Nephron (organoid): ENCODE measurements at regions not wholly inside any gene's neighbourhood (a gene's known extent, or its start where the extent isn't known, plus 50 kb on each side); places are given as distances from the start of the nearest gene placed in this dataset.
A peak's percentile ranks its signal among the peaks of the same experiment; 100 is the strongest.
"Not testable (repeated sequence)": the region's sequence is repeated elsewhere in the genome, so short reads cannot be mapped to it uniquely, and the experiment has no call there.

Experiments used
- H3K27ac Mint-ChIP-seq, 3 experiments: 2 replicates each; pipeline ENCODE4 v1.8.0; 2020; ENCODE audit warnings: mixed read lengths in 3 of 3, mild to moderate bottlenecking in 2 of 3, moderate library complexity in 1 of 3
- H3K27me3 Mint-ChIP-seq: 2 replicates; pipeline ENCODE4 v1.8.0; 2021; ENCODE audit warnings: low read depth, mild to moderate bottlenecking, moderate library complexity, mixed read lengths
- H3K36me3 Mint-ChIP-seq: 2 replicates; pipeline ENCODE4 v1.8.0; 2020; ENCODE audit warnings: low read depth, mixed read lengths
- H3K4me1 Mint-ChIP-seq: 2 replicates; pipeline ENCODE4 v1.8.0; 2020; ENCODE audit warnings: mixed read lengths
- H3K4me3 Mint-ChIP-seq, 3 experiments: 2 replicates each; pipeline ENCODE4 v1.8.0; 2020; ENCODE audit warnings: mild to moderate bottlenecking in 3 of 3, mixed read lengths in 3 of 3, moderate library complexity in 2 of 3
- H3K9me3 Mint-ChIP-seq: 2 replicates; pipeline ENCODE4 v1.8.0; 2020; ENCODE audit warnings: mixed read lengths
- TF ChIP-seq, protein P1 (sequence below), 3 experiments: fragments of 200-600 bp; sonication (generic); IDR thresholded peaks; one replicate each; pipeline ENCODE4 v1.5.0; 2021; ENCODE audit warnings: antibody characterized with exemption in 3 of 3; ENCODE audit not compliant: unreplicated experiment in 3 of 3

DNA sequence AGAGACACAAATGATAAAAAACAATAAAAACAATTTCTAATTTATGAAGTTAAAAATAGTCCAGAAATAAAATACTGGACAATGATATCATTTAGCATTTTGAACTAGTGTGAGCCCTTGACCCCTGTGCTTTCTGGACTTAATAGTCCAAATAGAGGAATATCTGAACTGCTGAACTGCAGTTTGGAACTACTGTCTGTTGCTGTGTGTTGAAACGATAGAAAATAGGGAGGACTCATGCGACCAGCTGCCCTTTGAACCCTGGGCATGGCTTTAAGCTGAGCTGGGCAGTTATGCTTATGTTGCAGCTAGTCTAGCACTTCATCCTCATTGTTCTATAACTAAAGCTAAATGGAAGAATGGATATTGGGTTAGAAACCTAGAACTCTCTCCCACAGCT lies 99.5 kb downstream of the FMR1NB start:
- Mint-ChIP-seq H3K4me1 (no peaks in the 10 kb centered on the region), H3K9me3 (peaks cover 4% of the 10 kb centered on the region), H3K27me3 (no peaks in the 10 kb centered on the region), H3K36me3 (no peaks in the 10 kb centered on the region), H3K4me3 (no peak overlapping the region), H3K27ac (no peak overlapping the region)
- TF ChIP-seq, protein P1, sequence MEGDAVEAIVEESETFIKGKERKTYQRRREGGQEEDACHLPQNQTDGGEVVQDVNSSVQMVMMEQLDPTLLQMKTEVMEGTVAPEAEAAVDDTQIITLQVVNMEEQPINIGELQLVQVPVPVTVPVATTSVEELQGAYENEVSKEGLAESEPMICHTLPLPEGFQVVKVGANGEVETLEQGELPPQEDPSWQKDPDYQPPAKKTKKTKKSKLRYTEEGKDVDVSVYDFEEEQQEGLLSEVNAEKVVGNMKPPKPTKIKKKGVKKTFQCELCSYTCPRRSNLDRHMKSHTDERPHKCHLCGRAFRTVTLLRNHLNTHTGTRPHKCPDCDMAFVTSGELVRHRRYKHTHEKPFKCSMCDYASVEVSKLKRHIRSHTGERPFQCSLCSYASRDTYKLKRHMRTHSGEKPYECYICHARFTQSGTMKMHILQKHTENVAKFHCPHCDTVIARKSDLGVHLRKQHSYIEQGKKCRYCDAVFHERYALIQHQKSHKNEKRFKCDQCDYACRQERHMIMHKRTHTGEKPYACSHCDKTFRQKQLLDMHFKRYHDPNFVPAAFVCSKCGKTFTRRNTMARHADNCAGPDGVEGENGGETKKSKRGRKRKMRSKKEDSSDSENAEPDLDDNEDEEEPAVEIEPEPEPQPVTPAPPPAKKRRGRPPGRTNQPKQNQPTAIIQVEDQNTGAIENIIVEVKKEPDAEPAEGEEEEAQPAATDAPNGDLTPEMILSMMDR (IDR thresholded peaks at IDR 0.05; ENCODE audit: unreplicated experiment in 3 of 3): no peak

DNA sequence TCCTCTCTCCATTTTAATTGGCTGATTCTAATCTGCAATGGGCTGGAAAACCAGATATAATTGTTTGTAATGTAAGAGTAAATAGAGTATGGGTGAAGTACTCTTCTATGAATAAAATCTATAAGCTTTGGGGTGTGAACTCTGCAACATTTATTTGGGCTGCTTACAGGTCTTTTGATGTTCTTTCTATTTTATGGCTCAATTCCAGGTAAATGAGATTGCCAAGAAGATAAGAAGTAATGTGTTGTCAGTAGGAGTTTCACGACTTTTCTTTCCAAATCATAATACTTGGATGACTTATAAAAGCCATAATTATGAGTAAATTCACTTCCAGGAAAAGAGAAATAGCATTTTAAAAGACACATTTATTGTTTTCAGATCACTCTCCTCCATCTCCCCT lies 103.5 kb downstream of the FMR1NB start:
- Mint-ChIP-seq H3K9me3 (peaks cover 9% of the 10 kb centered on the region), H3K4me1 (no peaks in the 10 kb centered on the region), H3K36me3 (no peaks in the 10 kb centered on the region), H3K4me3 (no peak overlapping the region), H3K27ac (no peak overlapping the region), H3K27me3 (no peaks in the 10 kb centered on the region)
- TF ChIP-seq, protein P1 (IDR thresholded peaks at IDR 0.05; ENCODE audit: unreplicated experiment in 3 of 3): no peak

DNA sequence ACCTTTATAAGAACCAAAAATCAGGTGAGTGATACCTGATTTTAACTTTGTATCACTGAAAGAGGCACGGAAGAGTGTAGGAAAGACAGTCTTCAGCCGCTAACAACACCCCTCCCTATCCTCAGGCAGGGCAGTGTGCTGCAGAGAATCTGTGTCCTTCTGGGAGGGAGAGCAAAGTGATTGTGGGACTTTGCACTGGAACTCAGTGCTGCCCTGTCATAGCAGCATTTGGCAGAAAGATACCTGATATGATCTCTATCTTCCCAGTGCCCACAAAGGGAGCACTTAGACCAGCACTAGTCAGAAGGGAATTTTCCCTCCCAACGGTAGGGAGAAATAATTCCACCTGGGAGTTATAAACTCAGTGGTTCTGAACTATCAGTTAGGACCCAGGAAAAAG lies 139.0 kb downstream of the FMR1NB start:
- TF ChIP-seq, protein P1 (IDR thresholded peaks at IDR 0.05; ENCODE audit: unreplicated experiment in 3 of 3): no peak
- Mint-ChIP-seq H3K9me3 (peaks cover 24% of the 10 kb centered on the region), H3K4me1 (no peaks in the 10 kb centered on the region), H3K27ac (no peak overlapping the region), H3K27me3 (no peaks in the 10 kb centered on the region), H3K4me3 (no peak overlapping the region), H3K36me3 (no peaks in the 10 kb centered on the region)

DNA sequence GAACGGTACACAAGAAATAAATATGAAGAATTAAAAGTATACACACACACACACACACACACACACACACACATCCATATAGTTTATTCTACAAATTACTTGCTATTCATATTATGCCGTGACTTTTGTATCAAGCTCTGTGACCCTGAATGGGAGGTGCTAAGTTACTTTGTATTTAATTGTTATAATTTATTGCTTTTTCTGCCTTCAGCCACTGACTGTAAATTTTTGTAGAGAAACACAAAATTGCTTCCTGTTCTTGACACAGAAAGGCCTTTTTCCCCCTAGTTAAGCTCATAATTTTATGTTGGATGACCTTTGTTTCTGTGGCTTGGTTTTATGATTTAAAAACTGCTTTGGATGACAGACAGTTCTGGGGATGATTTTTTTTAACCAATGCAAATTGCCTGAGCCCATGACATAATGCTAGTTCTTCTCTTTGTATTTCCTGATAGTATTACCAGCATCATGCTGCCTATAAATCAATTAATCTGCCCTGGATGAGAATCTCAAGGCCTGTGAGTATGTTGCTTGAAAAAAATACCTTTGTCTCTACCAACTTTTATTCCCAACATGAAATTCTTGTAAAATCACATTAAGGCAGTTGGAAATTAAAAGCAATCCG lies 140.0 kb downstream of the FMR1NB start:
- Mint-ChIP-seq H3K4me3 (no peak overlapping the region), H3K9me3 (peaks cover 22% of the 10 kb centered on the region), H3K27ac (no peak overlapping the region), H3K27me3 (no peaks in the 10 kb centered on the region), H3K36me3 (no peaks in the 10 kb centered on the region), H3K4me1 (no peaks in the 10 kb centered on the region)
- TF ChIP-seq, protein P1 (IDR thresholded peaks at IDR 0.05; ENCODE audit: unreplicated experiment in 3 of 3): no peak

DNA sequence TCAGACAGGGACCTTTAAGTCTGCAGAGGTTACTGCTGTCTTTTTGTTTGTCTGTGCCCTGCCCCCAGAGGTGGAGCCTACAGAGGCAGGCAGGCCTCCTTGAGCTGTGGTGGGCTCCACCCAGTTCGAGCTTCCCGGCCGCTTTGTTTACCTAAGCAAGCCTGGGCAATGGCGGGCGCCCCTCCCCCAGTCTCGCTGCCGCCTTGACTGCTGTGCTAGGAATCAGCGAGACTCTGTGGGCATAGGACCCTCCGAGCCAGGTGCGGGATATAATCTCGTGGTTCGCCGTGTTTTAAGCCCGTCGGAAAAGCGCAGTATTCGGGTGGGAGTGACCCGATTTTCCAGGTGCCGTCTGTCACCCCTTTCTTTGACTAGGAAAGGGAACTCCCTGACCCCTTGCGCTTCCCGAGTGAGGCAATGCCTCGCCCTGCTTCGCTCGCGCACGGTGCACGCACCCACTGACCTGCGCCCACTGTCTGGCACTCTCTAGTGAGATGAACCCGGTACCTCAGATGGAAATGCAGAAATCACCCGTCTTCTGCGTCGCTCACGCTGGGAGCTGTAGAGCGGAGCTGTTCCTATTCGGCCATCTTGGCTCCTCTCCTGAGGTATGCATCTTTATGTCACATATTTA lies 147.9 kb downstream of the FMR1NB start:
- not testable (repeated sequence) for H3K27ac Mint-ChIP-seq, H3K36me3 Mint-ChIP-seq, H3K27me3 Mint-ChIP-seq, H3K9me3 Mint-ChIP-seq, H3K4me1 Mint-ChIP-seq
- H3K4me3 Mint-ChIP-seq: peak overlapping the region; percentile 37 to 43 (median 39)

DNA sequence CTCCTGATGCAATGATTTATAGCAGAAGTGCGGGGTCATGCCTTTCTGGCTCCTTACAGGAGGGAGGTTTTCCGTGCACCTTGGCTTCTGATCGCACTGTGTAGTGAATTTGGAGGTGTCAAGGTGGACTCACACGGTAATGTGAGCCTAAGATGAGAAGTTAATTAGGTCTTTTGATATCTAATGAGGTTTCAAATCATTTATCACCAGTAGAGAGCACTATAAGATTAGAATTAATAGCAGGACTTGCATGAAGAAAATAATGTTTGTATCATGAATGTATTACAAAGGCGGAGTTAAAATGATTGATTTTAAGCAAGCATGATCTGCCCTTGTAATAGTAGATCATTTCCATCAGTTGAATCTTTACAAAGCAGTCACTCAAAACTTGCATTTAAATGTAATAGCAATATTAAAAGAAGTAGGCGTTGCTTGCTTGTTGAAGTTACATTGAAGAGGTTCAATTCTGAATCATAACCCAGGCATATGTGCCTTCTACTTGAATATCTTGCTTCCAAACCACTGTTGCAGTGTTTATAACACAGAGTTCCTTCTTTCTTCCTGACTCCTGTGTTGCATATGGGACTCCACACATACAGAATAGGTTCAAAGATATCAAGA lies 152.1 kb downstream of the FMR1NB start:
- Mint-ChIP-seq H3K27me3 (peaks cover 3% of the 10 kb centered on the region), H3K9me3 (peaks cover 4% of the 10 kb centered on the region), H3K27ac (no peak overlapping the region), H3K4me3 (no peak overlapping the region), H3K4me1 (peaks cover 4% of the 10 kb centered on the region), H3K36me3 (no peaks in the 10 kb centered on the region)
- TF ChIP-seq, protein P1 (IDR thresholded peaks at IDR 0.05; ENCODE audit: unreplicated experiment in 3 of 3): peak; percentile 6 to 38 (median 26)
